GM18502 (cell line): ENCODE measurements at regions not wholly inside any gene's neighbourhood (a gene's known extent, or its start where the extent isn't known, plus 50 kb on each side); places are given as distances from the start of the nearest gene placed in this dataset.
"Not testable (repeated sequence)": the region's sequence is repeated elsewhere in the genome, so short reads cannot be mapped to it uniquely, and the experiment has no call there.

Experiments
- ATAC-seq: cut with Tn5 transposase; IDR thresholded peaks from one replicate; pipeline ENCODE4 v1.9.1; 2021; ENCODE audit warnings: mild to moderate bottlenecking; ENCODE audit not compliant: unreplicated experiment, poor library complexity

DNA sequence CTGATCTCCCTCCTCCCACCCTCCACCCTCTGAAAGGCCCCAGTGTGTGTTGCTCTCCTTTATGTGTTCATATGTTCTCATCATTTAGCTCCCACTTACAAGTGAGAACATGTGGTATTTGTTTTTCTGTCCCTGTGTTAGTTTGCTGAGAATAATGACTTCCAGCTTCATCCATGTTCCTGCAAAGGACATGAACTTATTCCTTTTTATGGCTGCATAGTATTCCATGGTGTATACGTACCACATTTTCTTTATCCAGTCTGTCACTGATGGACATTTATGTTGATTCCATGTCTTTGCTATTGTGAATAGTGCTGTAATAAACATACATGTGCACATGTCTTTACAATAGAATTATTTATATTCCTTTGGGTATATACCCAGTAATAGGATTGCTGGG, 67.0 kb upstream of the ARL15 start:
- not testable (repeated sequence) for ATAC-seq

DNA sequence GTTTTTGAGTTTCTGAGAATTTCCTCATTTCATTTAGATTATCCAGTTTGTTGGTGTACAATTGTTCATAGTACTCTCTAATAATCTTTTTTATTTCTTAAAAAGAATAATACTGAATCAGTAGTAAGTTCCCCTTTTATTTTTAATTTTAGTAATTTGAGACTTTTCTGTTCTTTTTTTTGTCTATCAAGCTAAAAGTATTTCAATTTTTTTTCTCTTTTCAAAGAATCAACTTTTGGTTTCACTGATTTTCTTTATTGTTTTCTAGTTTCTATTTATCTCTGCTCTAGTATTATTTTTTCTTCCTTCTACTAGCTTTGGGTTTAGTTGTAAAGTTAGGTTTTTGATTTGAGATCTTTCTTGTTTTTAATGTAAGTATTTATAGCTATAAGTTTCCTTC, 60.6 kb upstream of the ARL15 start:
- ATAC-seq = no peak

DNA sequence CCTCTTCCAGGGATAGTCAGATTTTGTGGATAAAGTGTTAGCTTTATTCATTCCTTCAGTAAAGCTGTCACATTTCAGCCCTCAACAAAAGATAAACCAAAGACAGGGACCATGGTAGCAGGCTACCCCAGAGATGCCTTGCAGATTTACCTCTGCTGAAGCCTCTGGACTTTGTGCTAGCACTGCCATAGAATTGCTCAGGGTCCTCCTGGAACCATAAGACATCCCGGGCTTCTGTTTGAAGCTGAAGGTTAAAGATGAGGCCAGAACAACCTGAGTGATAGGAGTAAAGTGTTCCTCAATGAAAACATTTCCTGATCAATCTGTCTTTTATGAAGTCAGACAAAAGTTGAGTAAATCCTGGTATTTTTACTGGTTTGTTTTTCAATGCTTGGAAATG, 57.5 kb upstream of the ARL15 start:
- no peak for ATAC-seq

DNA sequence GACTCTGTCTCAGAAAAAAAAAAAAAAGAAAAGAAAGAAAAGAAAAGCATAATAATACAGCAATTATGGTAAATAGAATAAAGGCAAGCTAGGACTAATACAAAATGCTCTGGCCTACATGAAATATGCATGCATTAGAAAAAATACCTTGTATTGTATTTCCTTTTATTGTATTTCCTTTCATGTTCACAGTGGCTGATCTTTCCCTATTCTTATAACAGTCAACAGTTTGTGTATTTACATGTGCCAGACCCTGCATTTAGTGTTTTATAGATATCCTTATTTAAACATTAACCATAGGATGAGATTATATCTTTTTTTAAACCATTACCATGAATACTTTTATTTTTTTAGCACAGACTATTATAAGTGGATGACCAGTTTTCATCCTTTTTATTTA, 56.3 kb upstream of the ARL15 start:
- no peak for ATAC-seq

DNA sequence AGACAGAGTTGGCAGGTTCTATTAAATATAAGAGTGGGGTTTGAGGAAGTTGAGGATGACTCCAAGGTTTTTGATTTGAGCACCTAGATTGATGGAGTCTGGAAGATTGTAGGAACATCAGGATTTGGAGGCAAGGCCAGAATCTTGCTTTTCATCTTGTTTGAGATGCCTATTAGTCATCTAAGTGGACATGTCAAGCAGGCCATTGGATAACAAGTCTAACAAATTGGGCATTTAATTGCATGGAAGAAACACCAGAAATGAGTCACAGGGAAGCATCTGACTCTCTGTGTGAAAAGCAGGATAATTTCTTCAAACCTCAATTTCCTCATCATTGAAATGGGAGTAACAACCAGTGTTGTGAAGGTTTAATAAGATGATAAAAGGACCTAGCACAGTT, 53.3 kb upstream of the ARL15 start:
- ATAC-seq = no peak

DNA sequence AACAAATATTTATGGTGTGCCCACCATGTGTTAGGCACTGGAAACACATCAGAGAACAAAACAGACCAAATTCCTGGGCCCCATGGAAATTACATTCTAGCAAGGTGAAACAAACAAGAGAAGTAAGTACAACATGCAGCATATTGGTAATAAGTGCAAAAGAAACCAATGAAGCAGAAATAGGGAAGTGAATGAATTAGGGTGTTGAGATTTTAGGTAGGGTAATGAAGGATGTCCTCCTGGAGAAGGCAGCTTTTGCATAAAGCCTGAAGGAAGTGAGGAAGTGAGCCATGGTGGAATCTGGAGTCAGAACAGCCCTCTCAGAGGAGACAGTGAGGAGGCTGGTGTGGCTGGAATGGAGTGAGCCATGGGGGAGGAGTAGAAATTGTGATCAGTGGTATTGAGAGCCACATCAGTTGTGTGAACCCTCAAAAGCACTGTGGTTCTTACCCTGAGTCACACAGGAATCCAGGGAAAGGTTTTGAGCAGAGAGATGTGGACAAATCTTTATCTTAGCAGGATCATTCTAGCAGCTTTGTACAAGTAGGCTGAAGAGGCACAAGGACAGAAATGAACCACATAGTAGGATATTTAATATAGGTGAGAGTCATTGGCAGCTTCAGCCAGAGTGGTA, 52.7 kb upstream of the ARL15 start:
- ATAC-seq = no peak

DNA sequence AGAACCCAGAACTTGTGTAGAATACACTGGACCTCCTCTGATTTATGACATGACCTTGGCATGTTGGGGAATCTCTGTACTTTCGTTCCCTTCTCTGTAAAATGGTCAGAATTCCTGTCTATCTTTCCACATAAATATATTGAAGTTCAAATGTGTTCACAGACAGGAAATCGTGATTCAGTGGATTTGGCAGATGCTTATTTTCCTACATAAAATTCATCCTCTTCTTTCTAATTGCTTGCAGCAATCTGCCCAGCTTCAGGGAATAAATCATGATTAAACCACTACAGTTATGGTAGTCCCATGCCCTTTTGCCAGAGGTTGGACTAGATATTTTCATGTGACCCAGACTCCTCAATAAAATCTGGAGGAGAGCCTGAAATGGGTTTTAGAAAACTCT, 52.1 kb upstream of the ARL15 start:
- no peak for ATAC-seq

DNA sequence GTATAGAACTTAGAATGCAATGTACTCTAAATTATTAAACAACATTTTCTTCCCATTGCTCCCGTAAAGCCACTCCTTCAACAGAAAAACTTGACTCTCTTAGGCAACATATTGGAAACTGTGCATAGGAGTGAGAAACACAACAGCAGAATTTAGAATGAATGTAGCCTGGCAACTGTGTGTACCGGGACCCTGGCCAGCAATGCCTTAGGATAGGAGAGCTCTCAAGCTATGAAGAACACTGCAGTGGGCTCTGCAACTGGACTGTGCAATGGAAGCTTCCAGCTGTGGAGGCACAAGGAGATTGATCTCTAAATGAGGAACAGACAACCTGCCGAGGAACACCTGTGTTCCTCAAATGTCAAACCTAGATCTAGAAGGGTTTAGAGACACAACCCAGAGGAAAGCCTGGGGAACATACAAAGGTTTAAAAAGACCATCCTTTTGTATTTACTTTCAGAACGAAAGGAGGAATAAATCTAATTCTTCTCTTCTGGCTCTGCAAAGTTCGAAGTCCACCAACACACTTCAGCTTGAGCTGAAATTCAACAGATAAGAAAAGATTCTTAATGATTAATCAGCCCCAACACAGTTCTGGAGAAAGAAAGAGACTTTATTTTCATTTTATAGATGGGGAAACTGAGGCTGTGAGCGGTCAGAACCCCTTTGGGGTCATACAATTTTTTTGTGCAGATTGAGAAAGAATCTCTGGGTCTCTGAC, 51.5 kb upstream of the ARL15 start:
- ATAC-seq = no peak

DNA sequence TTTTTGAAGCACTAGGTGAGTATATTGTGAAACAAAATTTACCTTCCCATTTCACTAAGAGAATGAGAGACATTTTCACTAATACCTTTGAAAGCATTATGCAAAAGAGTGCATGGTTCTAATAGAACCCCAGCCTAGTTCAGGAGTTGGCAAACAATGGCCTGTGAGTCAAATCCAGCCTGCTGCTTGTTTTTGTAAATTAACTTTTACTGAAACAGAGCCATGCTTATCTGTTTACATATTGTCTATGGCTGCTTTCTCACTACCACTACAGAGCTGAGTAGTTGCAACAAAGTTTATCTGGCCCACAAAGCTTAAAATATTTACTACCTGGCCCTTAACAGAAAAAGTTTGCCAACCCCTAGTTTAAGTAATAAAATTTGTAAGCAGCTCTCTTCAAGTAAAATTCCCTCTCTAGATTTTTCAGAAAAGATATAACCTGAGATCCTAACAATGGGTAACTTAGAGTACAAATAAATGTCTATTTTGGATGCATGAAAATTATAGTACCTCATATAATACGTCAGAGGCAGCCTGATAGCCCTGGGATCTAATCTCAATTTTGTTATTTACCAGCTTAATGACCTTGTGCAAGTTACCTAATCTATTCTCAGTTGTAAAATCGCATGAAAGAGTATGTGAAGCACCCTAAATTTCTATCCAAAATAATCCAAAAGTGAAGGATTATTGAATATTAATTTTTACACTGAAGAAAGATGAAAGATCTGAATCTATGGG, 50.7 kb upstream of the ARL15 start:
- ATAC-seq = no peak
